D721Med (cell line): ENCODE measurements at regions not wholly inside any gene's neighbourhood (a gene's known extent, or its start where the extent isn't known, plus 50 kb on each side); places are given as distances from the start of the nearest gene placed in this dataset.

Experiments used
- DNase-seq: peaks from one replicate; pipeline ENCODE4 v3.0.0; 2011; ENCODE audit warnings: low spot score; ENCODE audit not compliant: insufficient read length
- FAIRE-seq: peaks from 2 replicates; lab custom pipeline; 2011; peaks lifted over from hg19 to GRCh38; lab: Jason Lieb, UNC
- TF ChIP-seq, protein P1 (sequence below): IDR thresholded peaks from 2 replicates; pipeline ENCODE4 v1.5.1; 2012; ENCODE audit warnings: mild to moderate bottlenecking, control low read depth; ENCODE audit not compliant: insufficient read depth; ENCODE audit errors: missing control alignments

- FAIRE-seq, result no peak
- TF ChIP-seq, protein P1, sequence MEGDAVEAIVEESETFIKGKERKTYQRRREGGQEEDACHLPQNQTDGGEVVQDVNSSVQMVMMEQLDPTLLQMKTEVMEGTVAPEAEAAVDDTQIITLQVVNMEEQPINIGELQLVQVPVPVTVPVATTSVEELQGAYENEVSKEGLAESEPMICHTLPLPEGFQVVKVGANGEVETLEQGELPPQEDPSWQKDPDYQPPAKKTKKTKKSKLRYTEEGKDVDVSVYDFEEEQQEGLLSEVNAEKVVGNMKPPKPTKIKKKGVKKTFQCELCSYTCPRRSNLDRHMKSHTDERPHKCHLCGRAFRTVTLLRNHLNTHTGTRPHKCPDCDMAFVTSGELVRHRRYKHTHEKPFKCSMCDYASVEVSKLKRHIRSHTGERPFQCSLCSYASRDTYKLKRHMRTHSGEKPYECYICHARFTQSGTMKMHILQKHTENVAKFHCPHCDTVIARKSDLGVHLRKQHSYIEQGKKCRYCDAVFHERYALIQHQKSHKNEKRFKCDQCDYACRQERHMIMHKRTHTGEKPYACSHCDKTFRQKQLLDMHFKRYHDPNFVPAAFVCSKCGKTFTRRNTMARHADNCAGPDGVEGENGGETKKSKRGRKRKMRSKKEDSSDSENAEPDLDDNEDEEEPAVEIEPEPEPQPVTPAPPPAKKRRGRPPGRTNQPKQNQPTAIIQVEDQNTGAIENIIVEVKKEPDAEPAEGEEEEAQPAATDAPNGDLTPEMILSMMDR, result no peak
- DNase-seq, result no peak
Observed at GRCh38 chr5:4144411-4145007, 548.9 kb downstream of the IRX1 start.

GRCh38 chr5:4145511-4145910 is 549.9 kb downstream of the IRX1 start:
- DNase-seq (no peak), FAIRE-seq (no peak)
- TF ChIP-seq, protein P1, result no peak

- FAIRE-seq (no peak), DNase-seq (no peak)
- TF ChIP-seq, protein P1, result no peak
Observed at GRCh38 chr5:4148009-4148408, 552.4 kb downstream of the IRX1 start.

DNA sequence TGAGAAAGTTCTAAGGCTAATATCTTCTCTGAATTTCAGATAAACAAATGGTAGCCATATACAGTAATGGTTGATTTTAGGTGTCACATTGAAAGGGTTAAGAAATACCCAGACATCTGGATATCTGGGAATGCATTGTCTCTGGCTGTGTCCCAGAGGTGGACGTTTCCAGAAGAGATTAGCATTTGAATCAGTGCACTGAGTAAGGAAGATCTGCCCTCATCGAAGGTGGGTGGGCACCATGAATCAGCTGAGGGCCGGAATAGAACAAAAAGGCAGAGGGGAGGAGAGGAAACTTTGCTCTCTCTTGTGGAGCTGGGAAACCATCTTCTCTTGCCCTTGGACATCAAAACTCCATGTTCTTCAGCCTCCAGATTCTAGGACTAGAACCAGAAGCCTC is 554.4 kb downstream of the IRX1 start:
- TF ChIP-seq, protein P1, result no peak
- DNase-seq (no peak), FAIRE-seq (no peak)

- no peak for DNase-seq
- FAIRE-seq, result no peak
- TF ChIP-seq, protein P1, result no peak
Observed at GRCh38 chr5:4156153-4156552, 560.5 kb downstream of the IRX1 start.

- no peak for FAIRE-seq
- DNase-seq, result no peak
- TF ChIP-seq, protein P1, result no peak
Observed at GRCh38 chr5:4156889-4157288, 561.3 kb downstream of the IRX1 start.

DNA sequence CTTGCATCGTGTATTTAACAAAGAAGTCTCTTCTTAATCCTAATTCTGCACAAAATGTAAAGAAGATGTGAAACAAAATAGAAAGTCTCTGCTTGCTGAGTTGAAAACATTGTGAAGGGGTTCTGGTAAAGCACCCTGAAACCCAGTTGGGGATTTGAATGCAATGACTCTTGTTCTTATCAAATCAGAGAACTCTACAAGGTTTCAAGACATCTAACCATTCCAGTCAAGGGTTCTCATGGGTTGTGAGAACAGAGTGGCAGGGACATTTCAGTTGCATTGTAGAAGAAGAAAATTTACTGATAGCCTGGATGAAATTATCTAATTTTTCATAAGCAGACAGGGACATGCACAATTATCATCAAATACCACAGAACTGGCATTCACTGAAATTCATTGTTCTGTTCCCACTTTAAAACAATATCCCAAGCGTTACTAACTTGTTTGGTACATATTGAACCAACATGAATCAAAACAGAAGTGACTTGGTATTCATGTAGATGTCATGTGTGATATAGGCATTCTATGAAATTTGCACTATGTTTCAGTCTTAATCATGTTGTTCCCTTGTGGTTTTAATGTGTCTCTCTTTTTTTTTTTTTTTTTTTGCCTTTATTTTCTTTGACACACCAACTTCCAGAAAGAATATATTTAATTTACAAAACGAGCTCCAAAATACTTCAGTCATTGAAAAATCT is 563.3 kb downstream of the IRX1 start:
- FAIRE-seq, result no peak
- TF ChIP-seq, protein P1, result no peak
- DNase-seq, result no peak
